LoVo (cell line): ENCODE measurements at regions not wholly inside any gene's neighbourhood (a gene's known extent, or its start where the extent isn't known, plus 50 kb on each side); places are given as distances from the start of the nearest gene placed in this dataset.

Source experiments
- DNase-seq: peaks from one replicate; pipeline ENCODE4 v3.0.0-alpha.2; 2016; ENCODE audit warnings: low spot score

DNA sequence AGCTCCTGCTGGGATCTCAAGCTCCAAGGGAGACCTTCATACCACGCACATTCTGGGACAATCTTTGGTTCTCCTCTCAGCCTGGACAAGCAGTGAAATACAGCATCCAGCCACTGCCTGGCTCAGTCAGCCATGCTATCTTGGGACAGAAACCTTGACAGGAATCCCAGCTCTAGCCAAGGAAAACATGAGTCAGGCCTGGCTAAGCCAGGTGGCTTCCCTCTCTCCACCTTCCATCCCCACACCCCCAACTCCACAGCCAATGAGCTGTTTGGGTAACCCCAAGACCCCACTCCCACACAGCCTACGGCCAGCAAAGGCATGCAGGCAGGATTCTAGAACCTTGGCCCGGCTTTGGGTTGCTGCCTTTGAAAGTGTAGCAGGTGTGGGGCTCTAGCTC, 64.9 kb downstream of the MCFD2 start:
- DNase-seq: no peak

DNA sequence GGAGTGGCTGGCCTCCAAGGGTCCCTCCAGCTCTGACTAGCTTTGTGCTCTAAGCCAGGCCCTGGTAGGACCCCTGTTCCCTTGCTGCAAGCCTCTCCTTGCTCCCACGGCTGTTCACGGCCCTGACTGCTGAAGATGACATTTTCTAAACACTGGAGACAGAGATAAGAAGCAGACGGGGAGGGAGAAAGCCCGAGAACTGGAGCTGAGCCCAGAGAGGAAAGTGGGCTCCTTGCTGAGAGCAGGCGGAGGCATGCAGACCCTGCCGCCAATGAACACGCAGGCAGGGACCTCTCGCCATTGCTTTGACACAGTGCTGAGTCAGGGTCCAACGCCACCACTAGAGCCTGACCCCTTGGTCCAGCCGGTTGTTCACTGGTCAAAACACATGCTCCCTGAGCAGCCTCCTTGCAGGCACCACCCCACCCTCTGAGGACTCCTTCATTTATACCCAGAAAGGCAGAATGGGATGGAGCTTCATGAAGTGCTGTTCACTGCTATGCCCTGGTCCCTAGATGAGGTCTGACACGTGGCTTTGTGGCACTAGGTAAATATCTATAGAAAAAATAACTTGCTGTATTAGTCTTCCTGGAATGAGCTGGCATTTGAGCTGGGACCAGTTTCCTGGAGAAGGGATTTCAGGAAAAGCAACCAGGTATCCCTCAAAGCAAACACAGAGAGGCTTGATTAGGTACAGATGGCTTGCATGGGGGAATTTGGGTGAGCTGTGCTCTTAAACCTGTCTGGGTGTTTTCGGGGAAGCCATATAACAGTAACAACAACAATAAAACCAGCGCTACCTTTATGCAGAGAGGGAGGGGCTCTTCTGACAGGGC, 65.7 kb downstream of the MCFD2 start:
- no peak for DNase-seq

- peak; percentile 39 for DNase-seq
These were observed 66.4 kb downstream of the MCFD2 start for GRCh38 chr2:46849046-46849715.

DNA sequence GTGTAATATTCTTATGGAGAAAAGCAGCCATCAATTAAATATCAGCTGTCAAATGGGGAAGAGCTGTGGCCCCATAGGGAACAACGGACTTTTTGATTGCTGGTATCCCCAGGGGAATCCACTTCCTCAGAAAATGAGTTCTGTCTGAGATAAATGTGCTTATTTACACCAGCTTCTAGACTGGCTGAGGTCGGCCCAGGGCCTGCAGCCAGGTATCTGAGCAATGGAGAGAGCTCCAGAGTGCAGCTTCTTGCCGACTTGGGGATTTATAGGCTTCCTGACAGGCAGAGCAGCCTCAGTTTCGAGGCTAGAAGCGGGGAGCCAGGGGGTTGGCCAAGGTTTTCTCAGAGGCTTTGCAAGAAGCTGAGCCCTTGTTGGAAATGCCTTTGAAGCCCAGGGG, 67.2 kb downstream of the MCFD2 start:
- no peak for DNase-seq

DNA sequence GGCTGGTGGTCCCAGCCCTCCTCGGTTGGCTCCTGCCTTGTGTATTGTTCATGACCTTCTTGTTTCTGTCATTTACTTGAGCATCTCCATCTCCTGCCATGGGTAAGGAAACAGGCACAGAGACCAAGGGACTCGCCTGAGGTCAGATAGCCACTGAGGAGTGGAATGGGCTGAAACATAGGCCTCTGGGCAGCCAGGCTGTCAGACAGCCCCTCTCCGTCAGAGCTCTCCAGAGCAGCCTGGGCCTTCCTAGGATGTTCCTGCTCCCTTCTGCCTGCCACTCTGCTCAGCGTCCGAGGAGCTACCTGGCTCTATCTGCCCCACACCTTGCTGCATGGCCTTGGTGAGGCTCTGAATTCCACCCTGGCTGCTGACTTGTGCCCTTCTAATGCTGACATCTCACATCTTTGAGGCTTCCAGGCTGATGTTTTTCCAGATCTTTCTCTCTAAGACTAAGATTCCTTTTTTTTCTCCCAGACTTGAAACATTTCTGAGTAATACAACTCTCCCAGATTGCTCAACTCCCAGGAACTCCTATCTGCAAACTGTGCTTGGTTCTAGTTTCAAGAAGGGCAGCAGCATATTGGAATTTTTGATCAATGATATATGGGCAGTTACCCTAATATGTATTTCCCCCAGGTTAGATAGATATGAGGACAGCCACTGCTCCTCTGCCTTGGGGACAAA, 67.7 kb downstream of the MCFD2 start:
- no peak for DNase-seq

DNA sequence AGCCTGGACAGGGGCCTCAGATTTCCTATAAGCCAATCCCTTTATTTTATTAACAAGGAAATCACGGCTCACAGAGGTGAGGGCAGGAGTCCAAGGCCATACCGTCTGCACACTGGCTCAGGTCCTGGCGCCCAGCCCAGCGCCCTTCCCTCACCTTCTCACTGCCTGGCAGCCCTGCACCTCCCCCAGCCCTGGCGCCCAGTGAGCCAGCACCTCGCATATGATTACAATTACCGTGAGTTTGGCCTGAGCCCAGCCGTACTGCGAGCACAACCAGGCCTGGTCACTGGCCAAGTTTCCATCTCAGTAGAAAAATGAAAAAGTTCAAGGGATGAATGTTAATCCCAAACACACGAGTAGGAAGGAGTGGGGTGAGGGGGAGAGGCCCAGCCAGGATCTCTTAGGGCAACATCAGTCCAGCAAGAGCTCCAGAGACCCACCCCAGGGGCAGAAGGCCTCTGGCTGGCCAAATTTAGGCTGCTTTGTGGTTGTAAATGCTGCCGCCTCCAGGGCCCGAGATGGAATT, 68.4 kb downstream of the MCFD2 start:
- DNase-seq: peak; percentile 78

DNA sequence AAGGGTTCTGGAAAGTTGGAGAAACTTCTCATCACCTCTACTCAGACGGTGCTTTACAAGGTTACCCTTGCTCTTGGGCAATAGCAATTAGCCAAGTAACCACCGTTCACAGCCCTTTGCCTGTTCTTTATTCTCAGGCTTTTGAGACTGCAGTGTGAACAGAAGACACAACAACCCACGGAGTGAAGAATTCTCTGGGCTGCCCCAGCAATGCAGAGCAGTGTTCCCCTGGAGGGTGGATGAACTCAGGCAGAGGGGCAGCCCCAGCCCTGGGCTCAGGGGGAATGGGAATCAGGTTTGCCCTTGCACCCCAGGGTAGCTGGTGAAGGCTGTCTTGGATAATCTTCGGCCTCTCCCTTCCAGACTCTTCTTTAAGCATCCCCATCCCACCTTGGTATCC, 69.1 kb downstream of the MCFD2 start:
- no peak for DNase-seq

DNA sequence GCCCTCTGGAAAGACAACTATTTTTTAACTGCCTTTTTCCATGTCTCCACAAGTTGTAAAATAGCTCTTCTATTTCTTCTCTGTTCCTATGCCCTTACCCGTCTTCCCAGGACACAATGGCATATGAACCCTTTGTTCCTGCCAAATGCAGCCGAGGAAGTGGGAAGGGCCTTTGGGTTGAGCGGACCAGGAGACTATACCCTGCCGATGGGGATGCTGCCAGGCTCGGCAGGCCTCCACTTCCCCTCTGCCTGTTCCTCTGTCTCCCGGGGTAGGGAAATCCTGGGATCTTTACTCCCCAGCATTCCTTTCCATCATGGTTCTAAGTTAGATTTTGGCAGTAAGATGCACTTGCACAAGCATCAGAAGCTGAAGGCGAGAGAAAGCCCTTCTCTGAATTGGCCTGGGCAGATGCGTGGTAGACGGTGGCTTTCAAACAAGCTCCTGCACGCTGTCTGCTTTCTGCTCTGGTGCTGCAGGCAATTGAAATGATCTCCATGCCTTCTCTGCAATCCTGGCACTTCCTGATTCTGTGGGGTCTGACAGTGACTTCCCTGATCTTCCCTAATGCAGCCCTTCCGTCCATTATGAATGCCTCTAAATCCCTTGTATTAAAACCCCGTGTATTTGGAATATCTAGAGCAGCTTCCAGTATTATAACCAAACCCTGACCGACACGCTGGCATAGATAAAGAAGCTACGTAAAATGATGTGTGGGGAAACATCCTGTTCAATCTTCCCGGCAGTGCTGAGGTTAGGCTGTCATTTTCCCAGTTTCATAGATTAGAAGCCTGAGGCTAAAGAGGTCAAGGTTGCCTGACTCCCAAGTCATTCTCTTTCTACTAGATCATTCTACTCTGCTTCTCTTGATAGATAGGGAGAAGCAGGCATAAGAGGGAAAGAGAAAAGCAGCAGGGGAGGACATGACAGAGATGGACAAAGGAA, 69.8 kb downstream of the MCFD2 start:
- DNase-seq: no peak

DNA sequence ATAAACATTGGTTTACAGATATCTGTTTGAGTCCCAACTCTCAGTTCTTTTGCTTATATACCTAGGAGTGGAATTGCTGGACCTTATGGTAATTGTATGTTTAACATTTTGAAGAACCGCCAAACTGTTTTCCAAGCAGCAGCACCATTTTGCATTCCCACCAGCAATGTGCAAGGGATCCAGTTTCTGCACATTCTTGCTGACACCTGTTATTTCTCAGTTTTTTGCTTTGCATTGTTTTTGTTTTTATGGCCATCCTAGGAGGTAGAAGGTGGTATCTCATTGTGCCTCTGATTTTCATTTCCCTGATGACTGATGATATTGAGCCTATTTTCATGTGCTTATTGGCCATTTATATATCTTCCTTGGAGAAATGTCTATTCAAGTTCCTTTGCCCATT, 71.2 kb downstream of the MCFD2 start:
- DNase-seq: no peak

GRCh38 chr2:46844034-46844433, 71.6 kb downstream of the MCFD2 start:
- DNase-seq: no peak

DNA sequence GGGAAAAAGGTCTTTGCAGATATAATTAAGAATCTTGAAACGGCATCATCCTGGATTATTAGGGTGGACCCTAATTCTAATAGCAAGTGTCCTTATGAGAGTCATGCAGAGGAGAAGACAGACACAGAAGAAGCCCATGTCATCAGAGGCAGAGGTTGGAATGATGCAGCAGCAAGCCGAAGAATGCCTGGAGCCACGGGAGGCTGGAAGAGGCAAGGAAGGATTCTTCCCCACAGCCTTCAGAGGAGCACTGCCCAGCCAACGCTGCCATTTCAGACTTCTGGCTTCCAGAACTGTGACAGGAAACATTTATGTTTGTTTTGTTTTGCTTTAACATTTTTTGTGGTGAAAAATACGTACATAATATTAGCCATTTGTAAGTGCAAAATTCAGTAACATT, 72.3 kb downstream of the MCFD2 start:
- DNase-seq: no peak

DNA sequence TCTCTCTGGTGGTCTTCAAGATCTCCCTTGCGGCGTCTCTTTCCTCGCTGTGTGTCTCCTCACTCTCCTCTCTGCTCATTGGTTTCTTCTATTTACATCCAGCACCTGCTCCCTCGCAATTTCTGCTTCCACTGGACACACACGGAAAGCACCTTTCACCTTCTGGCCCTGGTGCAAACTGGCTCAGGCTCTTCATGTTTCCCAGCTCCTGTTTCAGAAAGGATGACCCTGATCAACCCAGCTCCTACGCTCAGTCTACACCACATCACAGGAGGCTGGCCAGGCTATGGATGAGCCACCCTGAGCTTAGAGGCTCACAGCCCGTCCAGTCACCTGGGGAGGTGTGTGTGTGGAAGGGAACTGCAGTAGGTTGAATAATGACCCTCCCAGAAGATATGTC, 72.7 kb downstream of the MCFD2 start:
- DNase-seq: no peak

DNA sequence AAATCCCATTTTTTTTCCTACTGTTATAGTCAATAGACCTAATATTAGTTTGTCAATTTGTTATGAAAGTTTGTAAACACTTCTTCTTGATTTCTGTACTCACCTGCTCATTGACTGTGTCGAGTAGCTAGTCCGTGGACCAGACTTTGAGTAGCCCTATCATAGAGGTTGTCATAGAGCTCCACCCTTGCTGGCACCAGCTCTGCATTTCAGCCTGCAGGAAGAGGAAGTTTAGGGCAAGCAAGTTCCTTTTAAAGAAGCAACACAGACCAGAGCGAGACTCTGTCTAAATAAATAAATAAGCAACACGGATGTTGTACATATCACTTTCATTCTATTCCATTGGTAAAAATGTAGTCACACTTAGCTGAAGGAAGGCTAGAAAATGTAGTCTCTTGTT, 74.0 kb downstream of the MCFD2 start:
- no peak for DNase-seq

DNA sequence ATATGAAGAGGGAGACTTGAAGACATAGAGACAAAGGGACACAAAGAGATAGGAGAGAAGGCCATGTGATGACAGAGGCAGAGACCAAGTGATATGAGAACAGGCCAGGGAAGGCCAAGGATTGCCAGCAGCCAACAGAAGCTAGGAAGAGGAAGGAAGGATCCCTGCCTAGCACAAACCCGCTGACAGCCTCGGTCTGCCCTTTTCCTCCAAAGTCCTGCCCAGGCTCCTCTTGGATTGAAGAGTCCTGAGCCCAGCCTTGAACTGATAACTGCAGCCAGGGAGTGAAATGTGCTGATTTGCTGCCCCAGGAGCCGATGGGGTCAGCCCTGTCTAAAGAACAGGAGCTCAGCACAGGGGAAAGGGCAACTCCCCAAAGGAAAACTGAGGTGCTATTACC, 76.6 kb downstream of the MCFD2 start:
- no peak for DNase-seq

- DNase-seq: no peak
These were observed 77.9 kb downstream of the MCFD2 start for GRCh38 chr2:46837704-46838103.

- no peak for DNase-seq
These were observed 78.5 kb downstream of the MCFD2 start for GRCh38 chr2:46837112-46837454.

- DNase-seq: no peak
These were observed 79.1 kb downstream of the MCFD2 start for GRCh38 chr2:46836295-46837111.

GRCh38 chr2:46835520-46835919, 80.1 kb downstream of the MCFD2 start:
- DNase-seq: no peak

DNA sequence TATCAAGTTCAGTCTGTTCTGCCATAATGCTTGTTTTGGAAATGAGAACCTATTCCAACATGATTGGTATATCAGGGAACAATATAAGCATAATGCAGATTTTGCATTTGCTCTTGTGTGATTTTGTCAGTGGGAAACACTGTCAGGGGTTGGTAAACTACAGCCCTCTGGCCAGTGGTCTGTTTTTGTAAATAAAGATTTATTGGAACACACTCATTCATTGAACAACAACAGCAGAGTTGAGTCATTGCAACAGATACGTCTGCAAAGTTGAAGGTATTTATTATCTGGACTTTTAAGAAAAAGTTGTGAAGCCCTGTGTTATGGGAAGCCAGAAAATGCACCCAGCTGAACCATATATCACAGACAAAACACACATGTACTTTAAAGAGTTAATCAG, 83.1 kb downstream of the MCFD2 start:
- no peak for DNase-seq

GRCh38 chr2:46831869-46832265, 83.7 kb downstream of the MCFD2 start:
- DNase-seq: no peak
